Neural cell (in vitro differentiated cells): ENCODE measurements at regions not wholly inside any gene's neighbourhood (a gene's known extent, or its start where the extent isn't known, plus 50 kb on each side); places are given as distances from the start of the nearest gene placed in this dataset.

ENCODE experiments used
- CTCF ChIP-seq: fragments of 450-650 bp; IDR thresholded peaks from 2 replicates; pipeline ENCODE4 v1.5.1; 2014; ENCODE audit warnings: antibody characterized with exemption, mild to moderate bottlenecking, moderate library complexity; ENCODE audit not compliant: poor library complexity, severe bottlenecking
- MXI1 ChIP-seq: fragments of 450-650 bp; conservative IDR thresholded peaks from 2 replicates; pipeline ENCODE4 v1.6.1; 2014; ENCODE audit warnings: antibody characterized with exemption, mild to moderate bottlenecking; ENCODE audit not compliant: poor library complexity, severe bottlenecking
- POLR2AphosphoS5 ChIP-seq: IDR thresholded peaks from 2 replicates; pipeline ENCODE4 v1.6.1; 2012
- RAD21 ChIP-seq: fragments of 450-650 bp; conservative IDR thresholded peaks from 2 replicates; pipeline ENCODE4 v1.6.1; 2014; ENCODE audit warnings: antibody characterized with exemption, mild to moderate bottlenecking, moderate library complexity
- SMC3 ChIP-seq: fragments of 450-650 bp; conservative IDR thresholded peaks from 2 replicates; pipeline ENCODE4 v1.6.1; 2014; ENCODE audit warnings: antibody characterized with exemption, mild to moderate bottlenecking, moderate library complexity; ENCODE audit not compliant: poor library complexity

DNA sequence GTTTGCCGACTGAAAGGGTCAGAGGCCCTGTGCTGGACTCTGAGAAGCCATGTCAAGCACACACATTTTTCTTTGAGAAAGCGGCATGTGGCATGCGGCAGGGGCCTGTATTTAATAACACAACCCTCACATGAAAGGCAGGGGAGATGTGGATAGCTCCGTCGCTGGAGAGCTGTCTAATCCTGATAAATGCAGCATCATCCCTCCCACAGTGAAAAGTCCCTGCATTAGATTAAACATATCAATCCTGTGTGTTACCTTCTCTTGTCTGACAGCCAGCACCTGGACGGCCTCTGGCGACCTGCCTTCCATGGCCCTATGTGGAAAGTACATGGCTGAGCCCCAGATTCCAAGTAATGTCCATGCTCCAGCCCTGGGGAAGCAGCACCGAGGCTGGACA, 313.0 kb upstream of the AJAP1 start:
- no peak for TF ChIP-seq CTCF
- TF ChIP-seq POLR2AphosphoS5 = no peak
- TF ChIP-seq SMC3 = no peak
- TF ChIP-seq MXI1 = no peak
- TF ChIP-seq RAD21 = no peak
